ENCODE measurements at regions not wholly inside any gene's neighbourhood (a gene's known extent, or its start where the extent isn't known, plus 50 kb on each side); places are given as distances from the start of the nearest gene placed in this dataset.

DNA sequence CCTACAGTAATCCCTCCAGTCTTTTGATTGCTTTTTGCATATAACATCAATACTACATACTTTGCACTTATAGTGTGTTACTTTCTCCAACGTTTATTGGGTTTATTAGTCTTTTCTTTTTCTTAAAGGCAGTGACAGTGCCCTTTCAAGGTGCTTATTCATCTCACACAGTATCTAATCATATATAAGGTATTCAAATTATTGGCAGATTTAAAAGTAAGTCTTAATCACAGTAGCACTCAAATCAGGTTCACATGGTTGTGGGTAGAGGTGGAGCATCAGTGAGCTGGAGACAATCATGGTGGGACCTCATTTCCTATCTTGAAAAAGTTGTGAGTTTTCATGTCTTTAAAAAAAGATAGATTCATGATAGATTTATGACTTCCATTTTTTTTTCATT, 706.2 kb downstream of the GALC start:
- no peak for DNase-seq
- POLR2A ChIA-PET: no interaction called here
- H3K4me1 ChIP-seq (ENCODE audit: control extremely low read depth in 1 of 4, control insufficient read depth in 4 of 4, insufficient read depth in 4 of 4, low read length in 3 of 4): no peaks in the 10 kb centered on the region
- CTCF ChIA-PET: no interaction called here
- H3K4me3 ChIP-seq (ENCODE audit: control insufficient read depth in 1 of 7, extremely low read depth in 1 of 7, insufficient read depth in 4 of 7, low read depth in 2 of 7, low read length in 6 of 7): no peak overlapping the region
- no CpG with 5 or more reads among the region's 1 CpG for WGBS (ENCODE audit: insufficient coverage)
- peaks cover 0 to 4% (median 1%) of the 10 kb centered on the region in 5 experiments for H3K9me3 ChIP-seq (ENCODE audit: control extremely low read depth in 1 of 5, control insufficient read depth in 4 of 5, insufficient read depth in 2 of 5, low read depth in 1 of 5, low read length in 4 of 5)
- no peaks in the 10 kb centered on the region for H3K36me3 ChIP-seq (ENCODE audit: control insufficient read depth in 4 of 4, insufficient read depth in 4 of 4, low read length in 3 of 4)
- H3K27ac ChIP-seq (ENCODE audit: insufficient read depth in 1 of 2, low read depth in 1 of 2, low read length in 2 of 2, poor library complexity in 1 of 2, severe bottlenecking in 2 of 2): no peak overlapping the region
- H3K27me3 ChIP-seq (replicated peaks in 2 of 5; ENCODE audit: control insufficient read depth in 4 of 5, insufficient read depth in 5 of 5, low read length in 4 of 5): no peaks in the 10 kb centered on the region

DNA sequence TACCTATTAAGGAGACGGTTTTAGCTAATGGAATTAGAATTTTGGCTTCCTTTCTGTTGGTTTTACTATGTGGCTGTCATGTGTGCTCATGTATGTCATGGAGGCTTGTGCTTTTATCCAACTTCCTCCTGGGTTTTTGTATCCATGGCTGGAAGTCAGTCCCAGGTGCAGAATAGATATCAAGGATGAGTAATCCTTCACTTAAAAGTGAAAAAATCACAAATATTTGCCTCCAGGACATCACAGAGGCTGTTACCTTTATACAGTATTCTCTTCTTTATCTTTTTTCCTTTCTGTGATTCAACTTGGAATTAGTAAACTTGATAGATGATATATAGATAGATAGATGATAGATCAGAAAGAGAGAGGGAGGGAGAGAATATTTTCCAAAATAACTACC, 706.8 kb downstream of the GALC start:
- WGBS (ENCODE audit: insufficient coverage): 88% methylated on average over 1 of the region's 1 CpG
- peaks cover 0 to 1% (median 0%) of the 10 kb centered on the region in 5 experiments for H3K9me3 ChIP-seq (ENCODE audit: control extremely low read depth in 1 of 5, control insufficient read depth in 4 of 5, insufficient read depth in 2 of 5, low read depth in 1 of 5, low read length in 4 of 5)

DNA sequence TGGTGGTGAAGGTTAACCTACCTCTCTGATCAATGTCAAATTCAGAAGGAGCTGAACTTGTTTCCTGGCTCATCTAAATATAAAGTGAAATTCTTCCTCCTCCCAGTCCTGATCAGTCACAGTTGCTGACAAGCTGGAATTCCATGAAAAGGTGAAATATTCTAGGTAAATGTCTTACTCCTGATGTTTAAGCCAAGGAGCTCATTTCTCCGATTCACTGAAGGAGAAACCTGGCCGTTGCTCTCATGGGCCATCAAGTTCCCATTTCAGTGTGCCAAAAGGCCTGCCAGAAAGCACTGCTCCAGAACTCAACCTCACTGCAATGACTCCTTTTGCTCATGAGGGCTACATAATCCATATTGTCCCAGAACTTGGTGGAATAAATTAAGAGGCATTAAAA, 707.5 kb downstream of the GALC start:
- POLR2A ChIA-PET: no interaction called here

More for the DNA sequence above, 706.8 kb downstream of the GALC start:
- ChIA-PET POLR2A (no interaction called here), CTCF (no interaction called here)
- no peak for DNase-seq
- H3K36me3 ChIP-seq (ENCODE audit: control insufficient read depth in 4 of 4, insufficient read depth in 4 of 4, low read length in 3 of 4): no peaks in the 10 kb centered on the region
- no peaks in the 10 kb centered on the region for H3K27me3 ChIP-seq (replicated peaks in 2 of 5; ENCODE audit: control insufficient read depth in 4 of 5, insufficient read depth in 5 of 5, low read length in 4 of 5)
- no peak overlapping the region for H3K27ac ChIP-seq (ENCODE audit: insufficient read depth in 1 of 2, low read depth in 1 of 2, low read length in 2 of 2, poor library complexity in 1 of 2, severe bottlenecking in 2 of 2)
- no peaks in the 10 kb centered on the region for H3K4me1 ChIP-seq (ENCODE audit: control extremely low read depth in 1 of 4, control insufficient read depth in 4 of 4, insufficient read depth in 4 of 4, low read length in 3 of 4)
- no peak overlapping the region for H3K4me3 ChIP-seq (ENCODE audit: control insufficient read depth in 1 of 7, extremely low read depth in 1 of 7, insufficient read depth in 4 of 7, low read depth in 2 of 7, low read length in 6 of 7)

DNA sequence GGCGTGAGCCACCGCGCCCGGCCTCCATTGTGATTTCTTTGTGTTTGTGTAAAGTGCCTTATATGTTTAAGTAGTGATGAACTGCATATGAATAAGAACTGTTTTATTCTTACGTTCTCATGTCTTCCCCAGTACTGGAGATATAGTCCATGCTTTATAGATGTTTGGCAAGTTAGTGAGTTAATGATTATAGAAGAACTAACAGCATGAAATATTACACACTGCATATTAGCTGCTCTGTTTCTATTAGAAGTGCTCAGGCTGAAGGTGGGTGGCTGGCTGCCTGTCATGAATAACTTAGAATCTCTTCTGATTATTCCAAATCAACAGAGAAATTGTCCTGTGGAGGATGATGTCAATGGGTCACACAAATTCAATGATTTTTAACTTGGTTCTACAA, 709.4 kb downstream of the GALC start:
- no peak overlapping the region for H3K4me3 ChIP-seq (ENCODE audit: control insufficient read depth in 1 of 7, extremely low read depth in 1 of 7, insufficient read depth in 4 of 7, low read depth in 2 of 7, low read length in 6 of 7)
- H3K27ac ChIP-seq (ENCODE audit: insufficient read depth in 1 of 2, low read depth in 1 of 2, low read length in 2 of 2, poor library complexity in 1 of 2, severe bottlenecking in 2 of 2): no peak overlapping the region
- H3K36me3 ChIP-seq (ENCODE audit: control insufficient read depth in 4 of 4, insufficient read depth in 4 of 4, low read length in 3 of 4): no peaks in the 10 kb centered on the region
- peaks cover 0 to 3% (median 0%) of the 10 kb centered on the region in 5 experiments for H3K9me3 ChIP-seq (ENCODE audit: control extremely low read depth in 1 of 5, control insufficient read depth in 4 of 5, insufficient read depth in 2 of 5, low read depth in 1 of 5, low read length in 4 of 5)
- no CpG with 5 or more reads among the region's 5 CpGs for WGBS (ENCODE audit: insufficient coverage)
- POLR2A ChIA-PET: no interaction called here
- H3K4me1 ChIP-seq (ENCODE audit: control extremely low read depth in 1 of 4, control insufficient read depth in 4 of 4, insufficient read depth in 4 of 4, low read length in 3 of 4): no peaks in the 10 kb centered on the region
- CTCF ChIA-PET: no interaction called here
- no peaks in the 10 kb centered on the region for H3K27me3 ChIP-seq (replicated peaks in 2 of 5; ENCODE audit: control insufficient read depth in 4 of 5, insufficient read depth in 5 of 5, low read length in 4 of 5)
- DNase-seq: no peak

More for the DNA sequence above, 707.5 kb downstream of the GALC start:
- H3K27ac ChIP-seq (ENCODE audit: insufficient read depth in 1 of 2, low read depth in 1 of 2, low read length in 2 of 2, poor library complexity in 1 of 2, severe bottlenecking in 2 of 2): no peak overlapping the region
- WGBS (ENCODE audit: insufficient coverage): 79% methylated on average over 2 of the region's 2 CpGs
- H3K4me3 ChIP-seq (ENCODE audit: control insufficient read depth in 1 of 7, extremely low read depth in 1 of 7, insufficient read depth in 4 of 7, low read depth in 2 of 7, low read length in 6 of 7): no peak overlapping the region
- H3K27me3 ChIP-seq (replicated peaks in 2 of 5; ENCODE audit: control insufficient read depth in 4 of 5, insufficient read depth in 5 of 5, low read length in 4 of 5): no peaks in the 10 kb centered on the region
- peaks cover 0 to 1% (median 0%) of the 10 kb centered on the region in 5 experiments for H3K9me3 ChIP-seq (ENCODE audit: control extremely low read depth in 1 of 5, control insufficient read depth in 4 of 5, insufficient read depth in 2 of 5, low read depth in 1 of 5, low read length in 4 of 5)
- CTCF ChIA-PET: no interaction called here
- H3K4me1 ChIP-seq (ENCODE audit: control extremely low read depth in 1 of 4, control insufficient read depth in 4 of 4, insufficient read depth in 4 of 4, low read length in 3 of 4): no peaks in the 10 kb centered on the region
- no peaks in the 10 kb centered on the region for H3K36me3 ChIP-seq (ENCODE audit: control insufficient read depth in 4 of 4, insufficient read depth in 4 of 4, low read length in 3 of 4)
- no peak for DNase-seq

DNA sequence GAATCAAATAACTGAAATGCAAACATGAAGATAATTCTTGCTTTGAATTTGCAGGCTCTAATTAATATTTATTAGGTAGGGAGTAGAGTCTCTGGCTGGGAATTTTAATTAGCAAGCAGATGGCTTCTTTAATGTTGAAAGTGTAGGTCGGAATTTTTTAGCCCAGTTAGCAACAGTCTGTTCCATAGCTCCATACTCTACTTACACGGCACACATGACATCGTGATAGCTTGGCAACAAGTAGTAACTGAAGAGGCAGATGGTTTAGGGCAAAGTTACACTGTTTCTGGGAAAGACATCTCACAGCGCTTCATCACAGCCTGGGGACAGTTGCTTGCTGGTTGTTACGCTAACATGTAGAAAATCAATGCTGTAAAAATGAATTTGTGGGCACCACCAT, 710.7 kb downstream of the GALC start:
- peaks cover 0 to 3% (median 0%) of the 10 kb centered on the region in 5 experiments for H3K9me3 ChIP-seq (ENCODE audit: control extremely low read depth in 1 of 5, control insufficient read depth in 4 of 5, insufficient read depth in 2 of 5, low read depth in 1 of 5, low read length in 4 of 5)
- WGBS (ENCODE audit: insufficient coverage): no CpG with 5 or more reads among the region's 5 CpGs
- ChIA-PET POLR2A (no interaction called here), CTCF (no interaction called here)
- no peaks in the 10 kb centered on the region for H3K27me3 ChIP-seq (replicated peaks in 2 of 5; ENCODE audit: control insufficient read depth in 4 of 5, insufficient read depth in 5 of 5, low read length in 4 of 5)
- H3K27ac ChIP-seq (ENCODE audit: insufficient read depth in 1 of 2, low read depth in 1 of 2, low read length in 2 of 2, poor library complexity in 1 of 2, severe bottlenecking in 2 of 2): no peak overlapping the region
- H3K4me3 ChIP-seq (ENCODE audit: control insufficient read depth in 1 of 7, extremely low read depth in 1 of 7, insufficient read depth in 4 of 7, low read depth in 2 of 7, low read length in 6 of 7): no peak overlapping the region
- H3K4me1 ChIP-seq (ENCODE audit: control extremely low read depth in 1 of 4, control insufficient read depth in 4 of 4, insufficient read depth in 4 of 4, low read length in 3 of 4): no peaks in the 10 kb centered on the region
- no peak for DNase-seq
- H3K36me3 ChIP-seq (ENCODE audit: control insufficient read depth in 4 of 4, insufficient read depth in 4 of 4, low read length in 3 of 4): no peaks in the 10 kb centered on the region

DNA sequence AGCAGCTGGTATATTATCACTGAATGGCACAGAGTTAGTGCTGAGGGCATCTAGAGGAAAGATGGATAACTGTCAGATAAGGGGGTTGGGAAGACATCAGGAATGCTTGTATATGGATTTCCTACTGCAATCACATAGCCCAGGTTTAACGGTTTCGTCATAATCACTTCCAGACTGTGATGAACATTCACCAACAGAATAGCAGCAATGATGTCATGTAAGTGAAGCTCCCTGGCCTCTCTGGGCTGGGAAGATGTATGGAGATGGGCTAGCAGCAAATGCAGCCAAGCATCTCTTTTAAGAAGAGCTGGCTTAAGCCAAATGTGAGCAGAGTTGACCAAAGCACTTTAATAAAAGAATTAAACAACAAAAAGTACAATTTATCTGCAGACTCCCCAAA, 714.6 kb downstream of the GALC start:
- no peaks in the 10 kb centered on the region for H3K27me3 ChIP-seq (replicated peaks in 2 of 5; ENCODE audit: control insufficient read depth in 4 of 5, insufficient read depth in 5 of 5, low read length in 4 of 5)
- 80% methylated on average over 1 of the region's 2 CpGs for WGBS (ENCODE audit: insufficient coverage)
- H3K27ac ChIP-seq (ENCODE audit: insufficient read depth in 1 of 2, low read depth in 1 of 2, low read length in 2 of 2, poor library complexity in 1 of 2, severe bottlenecking in 2 of 2): no peak overlapping the region
- H3K4me3 ChIP-seq (ENCODE audit: control insufficient read depth in 1 of 7, extremely low read depth in 1 of 7, insufficient read depth in 4 of 7, low read depth in 2 of 7, low read length in 6 of 7): no peak overlapping the region
- ChIA-PET POLR2A (no interaction called here), CTCF (no interaction called here)
- H3K4me1 ChIP-seq (ENCODE audit: control extremely low read depth in 1 of 4, control insufficient read depth in 4 of 4, insufficient read depth in 4 of 4, low read length in 3 of 4): no peaks in the 10 kb centered on the region
- H3K36me3 ChIP-seq (ENCODE audit: control insufficient read depth in 4 of 4, insufficient read depth in 4 of 4, low read length in 3 of 4): no peaks in the 10 kb centered on the region
- no peak for DNase-seq
- H3K9me3 ChIP-seq (ENCODE audit: control extremely low read depth in 1 of 5, control insufficient read depth in 4 of 5, insufficient read depth in 2 of 5, low read depth in 1 of 5, low read length in 4 of 5): peaks cover 0 to 3% (median 0%) of the 10 kb centered on the region in 5 experiments

DNA sequence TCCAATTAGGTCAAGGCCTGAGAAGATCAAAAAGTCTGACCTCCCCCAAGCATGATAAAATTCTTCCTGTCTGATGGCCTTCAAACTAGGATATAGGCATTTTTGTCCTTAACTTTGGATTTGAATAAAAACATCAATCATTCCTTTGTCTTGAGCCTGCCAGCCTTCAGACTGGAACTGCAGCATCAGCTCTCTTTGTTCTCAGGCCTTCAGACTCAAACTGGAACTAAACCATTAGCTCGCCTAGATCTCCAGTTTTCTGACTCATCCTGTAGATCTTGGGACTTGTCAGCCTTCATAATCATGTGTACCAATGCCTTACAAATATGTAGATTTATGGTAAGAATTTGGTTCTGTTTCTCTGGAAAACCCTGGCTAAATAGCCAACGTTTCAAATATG, 721.7 kb downstream of the GALC start:
- Histone ChIP-seq H3K36me3 (ENCODE audit: control insufficient read depth in 4 of 4, insufficient read depth in 4 of 4, low read length in 3 of 4) (no peaks in the 10 kb centered on the region), H3K4me1 (ENCODE audit: control extremely low read depth in 1 of 4, control insufficient read depth in 4 of 4, insufficient read depth in 4 of 4, low read length in 3 of 4) (no peaks in the 10 kb centered on the region), H3K4me3 (ENCODE audit: control insufficient read depth in 1 of 7, extremely low read depth in 1 of 7, insufficient read depth in 4 of 7, low read depth in 2 of 7, low read length in 6 of 7) (no peak overlapping the region), H3K27me3 (replicated peaks in 2 of 5; ENCODE audit: control insufficient read depth in 4 of 5, insufficient read depth in 5 of 5, low read length in 4 of 5) (no peaks in the 10 kb centered on the region), H3K9me3 (ENCODE audit: control extremely low read depth in 1 of 5, control insufficient read depth in 4 of 5, insufficient read depth in 2 of 5, low read depth in 1 of 5, low read length in 4 of 5) (no peaks in the 10 kb centered on the region), H3K27ac (ENCODE audit: insufficient read depth in 1 of 2, low read depth in 1 of 2, low read length in 2 of 2, poor library complexity in 1 of 2, severe bottlenecking in 2 of 2) (no peak overlapping the region)
- CTCF ChIA-PET: no interaction called here
- no CpG with 5 or more reads among the region's 2 CpGs for WGBS (ENCODE audit: insufficient coverage)
- DNase-seq: no peak
- POLR2A ChIA-PET: no interaction called here

All from common myeloid progenitor, CD34-positive (primary cell).